ENCODE measurements at regions not wholly inside any gene's neighbourhood (a gene's known extent, or its start where the extent isn't known, plus 50 kb on each side); places are given as distances from the start of the nearest gene placed in this dataset.

DNA sequence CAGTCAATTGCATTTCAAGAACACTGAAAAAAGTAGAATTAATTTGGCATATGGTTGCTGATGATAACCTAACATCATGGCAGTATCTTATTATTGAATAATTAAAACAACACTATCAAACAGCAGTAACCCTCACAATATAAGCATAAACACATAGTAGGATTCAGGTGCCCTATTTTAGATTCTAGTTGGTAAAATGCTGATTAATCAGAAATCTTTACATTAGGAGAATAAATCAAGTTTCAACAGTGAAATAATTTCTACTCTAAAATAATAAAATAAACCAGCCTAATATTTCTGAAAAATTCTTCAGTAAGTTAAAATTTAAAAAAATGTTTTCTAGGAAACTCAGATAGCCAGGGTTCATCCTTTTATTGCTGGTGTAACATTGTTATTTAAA, 76.4 kb upstream of the NUDT12 start:
- TF ChIP-seq FOXM1 (IDR thresholded peaks at IDR 0.05; ENCODE audit: borderline replicate concordance) (no peak), BHLHE40 (IDR thresholded peaks at IDR 0.05; ENCODE audit: borderline replicate concordance) (no peak), ZNF384 (IDR thresholded peaks at IDR 0.05) (no peak), ARNT (IDR thresholded peaks at IDR 0.05) (no peak), FOXK2 (IDR thresholded peaks at IDR 0.05) (no peak), SUZ12 (IDR thresholded peaks at IDR 0.05) (no peak), CTBP1 (IDR thresholded peaks at IDR 0.05; ENCODE audit: borderline replicate concordance) (no peak), NFRKB (IDR thresholded peaks at IDR 0.05) (no peak), HDGF (IDR thresholded peaks at IDR 0.05; ENCODE audit: borderline replicate concordance) (no peak)
- TF ChIP-seq, protein P1, sequence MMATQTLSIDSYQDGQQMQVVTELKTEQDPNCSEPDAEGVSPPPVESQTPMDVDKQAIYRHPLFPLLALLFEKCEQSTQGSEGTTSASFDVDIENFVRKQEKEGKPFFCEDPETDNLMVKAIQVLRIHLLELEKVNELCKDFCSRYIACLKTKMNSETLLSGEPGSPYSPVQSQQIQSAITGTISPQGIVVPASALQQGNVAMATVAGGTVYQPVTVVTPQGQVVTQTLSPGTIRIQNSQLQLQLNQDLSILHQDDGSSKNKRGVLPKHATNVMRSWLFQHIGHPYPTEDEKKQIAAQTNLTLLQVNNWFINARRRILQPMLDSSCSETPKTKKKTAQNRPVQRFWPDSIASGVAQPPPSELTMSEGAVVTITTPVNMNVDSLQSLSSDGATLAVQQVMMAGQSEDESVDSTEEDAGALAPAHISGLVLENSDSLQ (IDR thresholded peaks at IDR 0.05), result no peak

Data from HEK293T (cell line).